MM.1S (cell line): ENCODE measurements at regions not wholly inside any gene's neighbourhood (a gene's known extent, or its start where the extent isn't known, plus 50 kb on each side); places are given as distances from the start of the nearest gene placed in this dataset.

Experiments
- CTCF ChIP-seq: fragments of 300-600 bp; sonication (generic); IDR thresholded peaks from 2 replicates; pipeline ENCODE4 v1.5.1; 2016; ENCODE audit warnings: antibody characterized with exemption, low read length, mixed read lengths
- EZH2phosphoT487 ChIP-seq: fragments of 300-600 bp; sonication (generic); IDR thresholded peaks from 2 replicates; pipeline ENCODE4 v1.6.1; 2018; ENCODE audit warnings: antibody characterized with exemption, low read length

GRCh38 chr11:38272376-38272775 is 1674.3 kb upstream of the RAG2 start:
- TF ChIP-seq CTCF: no peak
- no peak for TF ChIP-seq EZH2phosphoT487
